Stomach (tissue), 4 donors: ENCODE measurements at regions not wholly inside any gene's neighbourhood (a gene's known extent, or its start where the extent isn't known, plus 50 kb on each side); places are given as distances from the start of the nearest gene placed in this dataset.

Source experiments
- POLR2AphosphoS5 ChIP-seq, 3 donors: sonication (generic); formaldehyde crosslinking; IDR thresholded peaks; one replicate each; pipeline ENCODE4 v1.6.1; 2016; ENCODE audit warnings: antibody characterized with exemption in 3 of 3
- TF ChIP-seq, protein P1 (sequence below), 7 experiments: fragments of 450-650 bp in 4 of 7; fragments of 200-600 bp in 3 of 7; sonication (generic) in 3 of 7; IDR thresholded peaks; one replicate each; pipeline ENCODE4 v1.5.1; 2016 to 2019; ENCODE audit warnings: antibody characterized with exemption in 7 of 7, control low read depth in 2 of 7, mild to moderate bottlenecking in 1 of 7

GRCh38 chr1:219541946-219542345, 71.0 kb downstream of the ZC3H11B start:
- TF ChIP-seq, protein P1, sequence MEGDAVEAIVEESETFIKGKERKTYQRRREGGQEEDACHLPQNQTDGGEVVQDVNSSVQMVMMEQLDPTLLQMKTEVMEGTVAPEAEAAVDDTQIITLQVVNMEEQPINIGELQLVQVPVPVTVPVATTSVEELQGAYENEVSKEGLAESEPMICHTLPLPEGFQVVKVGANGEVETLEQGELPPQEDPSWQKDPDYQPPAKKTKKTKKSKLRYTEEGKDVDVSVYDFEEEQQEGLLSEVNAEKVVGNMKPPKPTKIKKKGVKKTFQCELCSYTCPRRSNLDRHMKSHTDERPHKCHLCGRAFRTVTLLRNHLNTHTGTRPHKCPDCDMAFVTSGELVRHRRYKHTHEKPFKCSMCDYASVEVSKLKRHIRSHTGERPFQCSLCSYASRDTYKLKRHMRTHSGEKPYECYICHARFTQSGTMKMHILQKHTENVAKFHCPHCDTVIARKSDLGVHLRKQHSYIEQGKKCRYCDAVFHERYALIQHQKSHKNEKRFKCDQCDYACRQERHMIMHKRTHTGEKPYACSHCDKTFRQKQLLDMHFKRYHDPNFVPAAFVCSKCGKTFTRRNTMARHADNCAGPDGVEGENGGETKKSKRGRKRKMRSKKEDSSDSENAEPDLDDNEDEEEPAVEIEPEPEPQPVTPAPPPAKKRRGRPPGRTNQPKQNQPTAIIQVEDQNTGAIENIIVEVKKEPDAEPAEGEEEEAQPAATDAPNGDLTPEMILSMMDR (IDR thresholded peaks at IDR 0.05): no peak
- no peak for TF ChIP-seq POLR2AphosphoS5 (IDR thresholded peaks at IDR 0.05)
